ENCODE measurements at regions not wholly inside any gene's neighbourhood (a gene's known extent, or its start where the extent isn't known, plus 50 kb on each side); places are given as distances from the start of the nearest gene placed in this dataset.

DNA sequence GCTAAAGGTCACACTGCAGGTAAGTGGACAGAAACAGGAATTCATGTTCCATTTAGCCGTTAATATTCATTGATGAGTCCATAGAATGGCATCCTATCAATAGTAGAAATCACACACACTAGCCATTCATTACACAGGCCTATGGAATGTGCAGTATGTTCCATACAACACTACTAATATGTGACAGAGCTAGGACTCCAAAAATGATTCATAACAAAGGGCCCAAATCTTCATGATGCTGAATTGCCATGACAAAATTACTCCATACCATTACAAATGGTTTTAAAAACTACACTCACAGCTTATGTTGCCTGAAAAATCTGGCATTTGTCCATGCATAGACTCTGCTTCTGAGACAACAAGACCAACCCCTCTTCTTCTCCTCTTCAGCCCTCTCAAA is 549.1 kb downstream of the XPNPEP1 start:
- DNase-seq (ENCODE audit: low read depth in 1 of 2, low spot score in 1 of 2), result no peak
- Histone ChIP-seq H3K4me3 (no peak overlapping the region), H3K27ac (no peak overlapping the region), H3K27me3 (no peaks in the 10 kb centered on the region), H3K9me3 (ENCODE audit: low read depth) (no peaks in the 10 kb centered on the region), H3K36me3 (no peaks in the 10 kb centered on the region), H3K4me1 (ENCODE audit: low read depth) (no peaks in the 10 kb centered on the region)
- no peak for TF ChIP-seq CTCF (IDR thresholded peaks at IDR 0.05; ENCODE audit: low read depth, low read length)

- no peak for TF ChIP-seq CTCF (IDR thresholded peaks at IDR 0.05; ENCODE audit: low read depth, low read length)
- H3K27me3 ChIP-seq, result no peaks in the 10 kb centered on the region
- no peak for DNase-seq (ENCODE audit: low read depth in 1 of 2, low spot score in 1 of 2)
- no peak overlapping the region for H3K4me3 ChIP-seq
- H3K9me3 ChIP-seq (ENCODE audit: low read depth), result no peaks in the 10 kb centered on the region
- H3K4me1 ChIP-seq (ENCODE audit: low read depth), result no peaks in the 10 kb centered on the region
- no peak overlapping the region for H3K27ac ChIP-seq
- H3K36me3 ChIP-seq, result no peaks in the 10 kb centered on the region
Measured at GRCh38 chr10:109359316-109359715, 564.0 kb downstream of the XPNPEP1 start.

GRCh38 chr10:109358325-109358724 is 565.0 kb downstream of the XPNPEP1 start:
- no peaks in the 10 kb centered on the region for H3K4me1 ChIP-seq (ENCODE audit: low read depth)
- H3K27ac ChIP-seq, result no peak overlapping the region
- no peak overlapping the region for H3K4me3 ChIP-seq
- H3K27me3 ChIP-seq, result no peaks in the 10 kb centered on the region
- TF ChIP-seq CTCF (IDR thresholded peaks at IDR 0.05; ENCODE audit: low read depth, low read length), result no peak
- H3K9me3 ChIP-seq (ENCODE audit: low read depth), result no peaks in the 10 kb centered on the region
- no peak for DNase-seq (ENCODE audit: low read depth in 1 of 2, low spot score in 1 of 2)
- H3K36me3 ChIP-seq, result no peaks in the 10 kb centered on the region

- Histone ChIP-seq H3K4me1 (ENCODE audit: low read depth) (no peaks in the 10 kb centered on the region), H3K27me3 (no peaks in the 10 kb centered on the region), H3K36me3 (no peaks in the 10 kb centered on the region), H3K4me3 (no peak overlapping the region), H3K27ac (no peak overlapping the region), H3K9me3 (ENCODE audit: low read depth) (peaks cover 5% of the 10 kb centered on the region)
- DNase-seq (ENCODE audit: low read depth in 1 of 2, low spot score in 1 of 2), result no peak
- no peak for TF ChIP-seq CTCF (IDR thresholded peaks at IDR 0.05; ENCODE audit: low read depth, low read length)
Measured at GRCh38 chr10:109348324-109348723, 575.0 kb downstream of the XPNPEP1 start.

DNA sequence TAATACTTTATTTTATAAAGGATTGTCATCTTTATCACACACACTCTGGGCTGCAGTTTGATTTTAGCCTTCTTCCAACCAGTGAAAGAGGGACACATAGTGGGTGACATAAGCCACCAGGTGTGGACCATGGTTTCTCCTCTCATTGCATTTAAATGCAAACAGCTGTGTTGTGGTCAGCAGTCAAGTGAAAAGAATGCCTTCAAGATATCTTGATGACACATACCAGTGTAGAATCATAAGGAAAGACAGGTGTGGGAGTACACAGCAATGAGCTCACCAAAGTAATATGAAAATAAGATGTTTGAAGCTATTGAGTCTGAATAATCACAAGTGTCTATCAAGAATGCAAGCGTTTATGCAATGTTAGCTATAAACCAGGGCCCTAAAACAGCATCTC is 580.0 kb downstream of the XPNPEP1 start:
- DNase-seq (ENCODE audit: low read depth in 1 of 2, low spot score in 1 of 2), result no peak
- H3K27me3 ChIP-seq, result no peaks in the 10 kb centered on the region
- no peak for TF ChIP-seq CTCF (IDR thresholded peaks at IDR 0.05; ENCODE audit: low read depth, low read length)

DNA sequence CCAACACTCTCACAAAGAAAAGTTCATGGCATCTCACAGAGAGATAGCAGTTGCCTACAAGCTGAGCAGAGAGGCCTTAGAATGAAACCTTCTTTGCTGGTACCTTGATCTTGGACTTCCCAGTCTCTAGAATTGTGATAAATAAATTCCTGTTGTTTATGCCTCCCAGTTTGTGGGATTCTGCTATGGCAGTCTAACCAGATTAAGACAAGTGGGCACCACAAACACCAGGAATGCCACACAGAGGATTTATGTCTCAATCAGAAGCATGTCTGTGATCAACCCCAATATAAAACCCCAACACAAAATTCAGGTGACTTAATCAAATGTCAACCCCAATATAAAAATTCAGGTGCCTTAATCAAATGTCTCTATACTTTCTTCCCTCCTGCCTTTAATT is 581.3 kb downstream of the XPNPEP1 start:
- Histone ChIP-seq H3K27ac (no peak overlapping the region), H3K4me3 (no peak overlapping the region), H3K9me3 (ENCODE audit: low read depth) (no peaks in the 10 kb centered on the region), H3K4me1 (ENCODE audit: low read depth) (no peaks in the 10 kb centered on the region), H3K27me3 (no peaks in the 10 kb centered on the region), H3K36me3 (no peaks in the 10 kb centered on the region)
- no peak for DNase-seq (ENCODE audit: low read depth in 1 of 2, low spot score in 1 of 2)
- TF ChIP-seq CTCF (IDR thresholded peaks at IDR 0.05; ENCODE audit: low read depth, low read length), result no peak

More for the DNA sequence above, 580.0 kb downstream of the XPNPEP1 start:
- no peaks in the 10 kb centered on the region for H3K4me1 ChIP-seq (ENCODE audit: low read depth)
- H3K27ac ChIP-seq, result no peak overlapping the region
- no peaks in the 10 kb centered on the region for H3K36me3 ChIP-seq
- peaks cover 2% of the 10 kb centered on the region for H3K9me3 ChIP-seq (ENCODE audit: low read depth)
- no peak overlapping the region for H3K4me3 ChIP-seq
